Tibial nerve (tissue), 4 donors: ENCODE measurements at regions not wholly inside any gene's neighbourhood (a gene's known extent, or its start where the extent isn't known, plus 50 kb on each side); places are given as distances from the start of the nearest gene placed in this dataset.
"Not testable (repeated sequence)": the region's sequence is repeated elsewhere in the genome, so short reads cannot be mapped to it uniquely, and the experiment has no call there.

Experiments used
- DNase-seq, 2 donors: peaks; one replicate each; pipeline ENCODE4 v3.0.0-alpha.2; 2019; ENCODE audit warnings: low spot score in 2 of 2
- H3K27ac ChIP-seq, 4 donors: fragments of 200-600 bp; sonication (generic) in 3 of 4; one replicate each; pipeline ENCODE4 v1.5.1; 2017 to 2019; ENCODE audit warnings: mild to moderate bottlenecking in 1 of 4
- H3K27me3 ChIP-seq, 2 donors: fragments of 200-600 bp; sonication (generic) in 1 of 2; one replicate each; pipeline versions ENCODE4 v1.5.1 to v1.6.0; 2017 to 2019
- H3K36me3 ChIP-seq, 3 donors: fragments of 200-600 bp; sonication (generic); one replicate each; pipeline ENCODE4 v1.5.1; 2018 to 2019
- H3K4me1 ChIP-seq, 4 donors: fragments of 200-600 bp; sonication (generic) in 3 of 4; one replicate each; pipeline ENCODE4 v1.5.1; 2017 to 2019
- H3K4me3 ChIP-seq, 4 donors: fragments of 200-600 bp; sonication (generic) in 3 of 4; one replicate each; pipeline ENCODE4 v1.5.1; 2017 to 2019; ENCODE audit warnings: mild to moderate bottlenecking in 1 of 4, moderate library complexity in 1 of 4
- H3K9me3 ChIP-seq, 4 donors: fragments of 200-600 bp; sonication (generic) in 3 of 4; one replicate each; pipeline ENCODE4 v1.5.1; 2017 to 2019
- CTCF ChIP-seq, 5 experiments: fragments of 200-600 bp in 3 of 5; fragments of 450-650 bp in 2 of 5; sonication (generic) in 3 of 5; IDR thresholded peaks; one replicate each; pipeline ENCODE4 v1.5.1; 2016 to 2019; ENCODE audit warnings: antibody characterized with exemption in 5 of 5, mild to moderate bottlenecking in 3 of 5, moderate library complexity in 2 of 5
- EP300 ChIP-seq, 2 donors: sonication (generic); formaldehyde crosslinking; IDR thresholded peaks; one replicate each; pipeline ENCODE4 v1.6.1; 2017; ENCODE audit warnings: antibody characterized with exemption in 2 of 2, mild to moderate bottlenecking in 1 of 2
- POLR2A ChIP-seq, 2 donors: fragments of 450-650 bp; IDR thresholded peaks; one replicate each; pipeline ENCODE4 v1.6.1; 2017; ENCODE audit warnings: antibody characterized with exemption in 2 of 2, mild to moderate bottlenecking in 2 of 2, moderate library complexity in 2 of 2
- WGBS, 2 donors: methylation state at CpG; one replicate each; pipeline ENCODE4 v1.1.5; 2018; 5-methylcytosine and 5-hydroxymethylcytosine counted together

- H3K4me3 ChIP-seq: no peak overlapping the region
- no peak for TF ChIP-seq CTCF (IDR thresholded peaks at IDR 0.05)
- no peak for TF ChIP-seq EP300 (IDR thresholded peaks at IDR 0.05)
- TF ChIP-seq POLR2A (IDR thresholded peaks at IDR 0.05): no peak
- no peaks in the 10 kb centered on the region for H3K9me3 ChIP-seq
- peaks cover 0 to 3% (median 0%) of the 10 kb centered on the region in 4 donors for H3K4me1 ChIP-seq
- WGBS, 2 donors: 36 to 49% methylated on average over 4 of the region's 4 CpGs
- no peak overlapping the region for H3K27ac ChIP-seq
- no peak for DNase-seq
- H3K36me3 ChIP-seq: no peaks in the 10 kb centered on the region
- H3K27me3 ChIP-seq: no peaks in the 10 kb centered on the region
Observed at GRCh38 chr5:143521846-143522400, 118.4 kb upstream of the NR3C1 start.

- H3K4me1 ChIP-seq: peaks cover 0 to 5% (median 1%) of the 10 kb centered on the region in 4 donors
- H3K27ac ChIP-seq: no peak overlapping the region
- DNase-seq: no peak
- no peaks in the 10 kb centered on the region for H3K27me3 ChIP-seq
- no peaks in the 10 kb centered on the region for H3K9me3 ChIP-seq
- no peaks in the 10 kb centered on the region for H3K36me3 ChIP-seq
- TF ChIP-seq EP300 (IDR thresholded peaks at IDR 0.05) (no peak), POLR2A (IDR thresholded peaks at IDR 0.05) (no peak), CTCF (IDR thresholded peaks at IDR 0.05) (no peak)
- no peak overlapping the region for H3K4me3 ChIP-seq
- WGBS, 2 donors: 69 to 71% methylated on average over 4 of the region's 4 CpGs
Observed at GRCh38 chr5:143521141-143521540, 117.7 kb upstream of the NR3C1 start.

- peaks cover 0 to 19% (median 1%) of the 10 kb centered on the region in 4 donors for H3K4me1 ChIP-seq
- 96% methylated on average over 2 of the region's 2 CpGs for WGBS, 2 donors
- not testable (repeated sequence) for H3K27me3 ChIP-seq, H3K4me3 ChIP-seq, DNase-seq, H3K36me3 ChIP-seq, H3K27ac ChIP-seq, H3K9me3 ChIP-seq
Observed at GRCh38 chr5:143519215-143519614, 115.7 kb upstream of the NR3C1 start.

GRCh38 chr5:143517824-143518223, 114.3 kb upstream of the NR3C1 start:
- H3K27me3 ChIP-seq, H3K36me3 ChIP-seq, H3K9me3 ChIP-seq, DNase-seq, H3K4me3 ChIP-seq, H3K27ac ChIP-seq: not testable (repeated sequence)
- peaks cover 0 to 19% (median 1%) of the 10 kb centered on the region in 4 donors for H3K4me1 ChIP-seq

- WGBS, 2 donors: 77 to 84% methylated on average over 1 of the region's 1 CpG
Observed at GRCh38 chr5:143516249-143516648, 112.8 kb upstream of the NR3C1 start.

GRCh38 chr5:143515829-143516228, 112.3 kb upstream of the NR3C1 start:
- Histone ChIP-seq H3K36me3 (no peaks in the 10 kb centered on the region), H3K27me3 (no peaks in the 10 kb centered on the region), H3K27ac (no peak overlapping the region), H3K4me3 (no peak overlapping the region), H3K4me1 (peaks cover 0 to 19% (median 0%) of the 10 kb centered on the region in 4 donors), H3K9me3 (no peaks in the 10 kb centered on the region)
- TF ChIP-seq EP300 (IDR thresholded peaks at IDR 0.05) (no peak), POLR2A (IDR thresholded peaks at IDR 0.05) (no peak), CTCF (IDR thresholded peaks at IDR 0.05) (no peak)
- 58 to 64% methylated on average over 5 of the region's 5 CpGs for WGBS, 2 donors
- no peak for DNase-seq

More at GRCh38 chr5:143516249-143516648, 112.8 kb upstream of the NR3C1 start:
- Histone ChIP-seq H3K9me3 (no peaks in the 10 kb centered on the region), H3K27me3 (no peaks in the 10 kb centered on the region), H3K27ac (no peak overlapping the region), H3K4me3 (no peak overlapping the region), H3K4me1 (peaks cover 0 to 19% (median 0%) of the 10 kb centered on the region in 4 donors), H3K36me3 (no peaks in the 10 kb centered on the region)
- TF ChIP-seq EP300 (IDR thresholded peaks at IDR 0.05) (no peak), POLR2A (IDR thresholded peaks at IDR 0.05) (no peak), CTCF (IDR thresholded peaks at IDR 0.05) (no peak)
- DNase-seq: no peak
